Astrocyte of the hippocampus (primary cell): ENCODE measurements at regions not wholly inside any gene's neighbourhood (a gene's known extent, or its start where the extent isn't known, plus 50 kb on each side); places are given as distances from the start of the nearest gene placed in this dataset.

Experiments used
- DNase-seq: peaks from one replicate; pipeline ENCODE4 v3.0.0; 2011; ENCODE audit warnings: low read depth, low spot score

DNA sequence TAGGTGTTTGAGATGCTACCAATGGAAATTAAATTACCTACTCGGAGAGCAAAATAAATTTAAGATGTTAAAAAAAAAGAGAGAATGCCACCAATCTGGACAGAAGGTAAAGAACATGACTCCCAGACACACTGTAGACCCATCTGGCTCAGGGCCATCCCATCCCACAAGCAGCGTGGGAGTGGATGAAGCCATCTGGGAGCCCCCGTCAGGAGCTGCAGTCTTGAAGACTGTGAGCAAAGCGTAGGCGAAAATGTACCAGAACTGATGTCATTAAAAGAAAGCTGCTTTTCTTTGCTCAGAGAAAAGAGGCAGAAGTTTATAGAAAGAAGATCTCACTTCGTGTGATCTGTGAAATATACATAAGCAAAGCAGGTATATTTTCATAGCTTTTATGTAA lies 815.7 kb downstream of the QKI start:
- no peak for DNase-seq

DNA sequence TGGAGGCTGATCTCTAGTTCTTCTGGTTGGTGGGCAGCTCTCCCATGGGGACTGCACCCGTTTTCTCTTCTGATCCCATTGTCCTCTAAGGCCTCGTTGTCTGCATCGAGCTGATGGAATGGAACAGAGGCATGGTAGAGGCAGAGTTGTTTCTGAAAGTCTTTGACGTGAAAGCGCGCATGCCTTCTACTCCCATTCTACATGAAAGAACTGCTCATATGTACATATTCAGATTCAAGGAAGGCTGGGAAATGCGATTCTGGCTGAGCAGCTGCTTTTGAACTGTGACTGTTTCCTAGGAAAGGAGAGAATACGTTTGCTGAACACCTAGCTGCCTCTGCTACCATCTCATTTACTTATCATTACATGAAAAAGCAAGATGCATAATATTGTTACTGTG lies 815.2 kb downstream of the QKI start:
- DNase-seq: no peak

DNA sequence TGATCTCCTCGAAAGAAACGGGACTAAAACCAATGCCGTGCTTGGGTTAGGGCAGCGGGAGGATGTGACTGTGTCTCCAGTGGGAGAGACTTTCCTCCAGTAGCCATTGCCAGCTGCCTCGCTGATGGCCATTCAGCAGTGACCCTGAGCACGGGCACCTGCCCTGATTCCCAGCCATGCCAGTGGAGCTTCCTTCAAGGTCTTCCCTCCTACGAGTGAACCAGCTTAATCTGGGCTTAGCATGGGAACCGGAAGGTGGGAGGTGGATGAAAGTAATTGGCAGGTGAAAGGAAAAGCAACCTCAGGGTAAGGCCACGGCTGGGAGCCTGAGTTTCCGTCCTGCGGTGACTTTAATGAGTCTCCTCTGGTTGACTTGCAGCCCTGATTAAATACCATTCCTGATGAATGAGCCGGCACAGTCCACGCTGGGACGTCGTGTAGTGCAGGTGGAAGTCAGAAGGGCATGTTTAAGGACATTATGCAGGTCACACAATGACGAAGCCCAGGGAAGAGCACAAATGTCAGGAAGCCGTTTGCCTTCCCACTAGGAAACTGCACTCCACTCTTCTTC lies 813.5 kb downstream of the QKI start:
- no peak for DNase-seq

DNA sequence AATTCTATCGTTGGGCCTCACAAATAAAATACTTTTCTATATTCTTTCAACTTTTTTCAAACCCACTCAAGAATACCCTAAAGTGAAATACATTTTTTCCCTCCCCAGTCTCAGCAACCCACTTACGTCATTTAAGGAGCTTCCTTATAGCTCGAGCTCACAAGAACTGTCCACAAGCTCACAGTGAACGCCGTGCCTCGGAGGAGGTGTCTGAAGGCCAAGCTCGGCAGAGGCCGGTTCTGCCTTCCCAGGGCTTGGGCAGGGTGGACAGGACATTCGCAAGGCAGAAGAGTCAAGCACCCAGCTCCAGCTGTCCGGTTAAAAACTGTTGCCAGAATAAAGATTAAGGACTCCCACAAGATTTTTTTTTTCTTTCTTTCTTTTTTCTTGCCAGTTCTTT lies 802.3 kb downstream of the QKI start:
- no peak for DNase-seq

DNA sequence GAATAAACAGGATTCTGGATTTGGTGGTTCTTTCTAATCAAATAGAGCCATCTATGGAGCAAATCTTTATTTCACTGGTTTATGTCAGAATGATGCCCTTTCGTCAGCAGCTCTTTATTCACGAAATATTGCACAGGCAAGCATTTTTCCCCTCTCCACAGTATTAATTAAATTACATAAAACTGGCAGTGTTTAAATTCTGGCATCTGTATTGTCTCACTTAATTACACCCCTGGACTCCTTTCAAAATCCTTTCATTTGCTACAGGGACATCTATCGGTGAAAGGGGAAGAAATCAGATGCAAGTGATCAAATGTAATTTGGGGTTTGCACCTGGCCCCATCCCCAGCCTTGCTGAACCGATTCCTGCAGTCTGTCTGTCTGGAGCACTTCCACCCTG lies 801.9 kb downstream of the QKI start:
- no peak for DNase-seq

DNA sequence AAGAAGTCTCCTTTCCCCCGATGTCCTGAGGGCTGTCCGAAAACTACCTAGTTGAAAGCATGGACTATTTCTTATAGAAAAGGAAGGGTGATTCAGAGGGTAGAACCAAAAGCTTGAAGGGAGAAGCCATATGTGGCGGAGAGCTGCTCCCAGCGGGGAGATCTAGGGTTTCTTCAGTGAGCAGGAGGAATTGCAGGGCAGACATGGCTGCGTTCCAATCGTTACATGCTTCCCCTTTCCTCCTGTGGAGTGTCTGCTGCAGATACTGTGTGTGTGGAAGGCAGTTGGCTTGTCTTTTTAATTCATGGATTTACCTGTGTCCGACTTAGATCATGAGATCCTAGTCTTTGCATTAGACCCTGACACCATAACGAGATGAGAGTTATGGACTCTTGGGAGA lies 799.5 kb downstream of the QKI start:
- DNase-seq: no peak

DNA sequence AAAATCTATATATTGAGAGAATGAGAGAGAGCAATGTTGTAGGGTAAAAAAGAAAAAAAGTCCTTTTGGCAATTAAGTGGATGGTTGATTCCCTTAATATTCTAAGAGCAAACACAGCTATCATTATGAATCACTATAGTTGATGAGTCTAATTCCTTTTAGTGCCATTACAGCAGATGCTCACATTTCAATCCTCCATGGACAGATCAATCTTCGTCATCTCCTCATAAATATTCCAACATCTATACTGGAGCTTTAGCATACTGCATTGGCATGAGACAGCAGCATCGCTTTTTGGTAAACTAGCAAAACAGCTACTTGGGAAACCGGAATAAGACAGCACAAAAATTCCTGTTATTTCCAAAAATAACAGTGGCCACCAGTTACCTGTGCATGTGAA lies 796.7 kb downstream of the QKI start:
- DNase-seq: no peak

DNA sequence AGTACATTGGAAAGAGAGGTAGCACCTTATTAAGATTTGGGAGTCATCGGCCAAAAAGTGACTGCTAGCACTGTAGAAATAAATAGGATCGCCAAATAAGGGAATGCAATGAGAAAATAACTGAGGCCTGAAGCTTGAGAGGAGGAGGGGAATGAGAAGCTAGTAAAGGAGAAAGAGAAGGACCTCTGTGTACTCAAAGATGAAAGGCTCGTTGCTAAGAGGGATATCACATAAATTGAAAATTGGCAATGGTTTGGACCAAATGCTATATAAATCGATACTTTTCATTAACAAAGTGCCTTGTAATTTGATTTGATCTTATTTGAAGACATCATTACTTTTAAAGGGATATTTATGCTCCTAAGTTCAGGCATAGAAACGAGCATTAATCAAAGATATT lies 796.3 kb downstream of the QKI start:
- DNase-seq: no peak

DNA sequence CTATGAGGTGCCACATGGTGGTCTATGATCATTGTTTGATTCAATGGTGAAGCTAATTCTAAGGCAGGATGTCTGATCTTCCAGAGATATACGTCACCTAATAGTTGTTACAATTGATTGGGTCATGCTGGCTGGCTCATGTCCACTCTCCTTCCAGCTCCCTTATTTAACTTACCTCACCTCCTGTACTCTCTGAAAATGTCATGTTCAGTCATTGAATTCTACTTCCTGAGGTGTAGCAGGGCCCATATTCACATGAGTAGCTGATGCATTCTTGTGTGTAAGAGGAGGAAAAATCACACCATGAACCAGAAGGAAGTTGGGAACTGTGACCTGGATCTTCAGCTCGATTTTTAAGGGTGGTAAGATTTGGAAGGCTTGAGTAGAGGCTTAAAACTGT lies 795.8 kb downstream of the QKI start:
- no peak for DNase-seq

DNA sequence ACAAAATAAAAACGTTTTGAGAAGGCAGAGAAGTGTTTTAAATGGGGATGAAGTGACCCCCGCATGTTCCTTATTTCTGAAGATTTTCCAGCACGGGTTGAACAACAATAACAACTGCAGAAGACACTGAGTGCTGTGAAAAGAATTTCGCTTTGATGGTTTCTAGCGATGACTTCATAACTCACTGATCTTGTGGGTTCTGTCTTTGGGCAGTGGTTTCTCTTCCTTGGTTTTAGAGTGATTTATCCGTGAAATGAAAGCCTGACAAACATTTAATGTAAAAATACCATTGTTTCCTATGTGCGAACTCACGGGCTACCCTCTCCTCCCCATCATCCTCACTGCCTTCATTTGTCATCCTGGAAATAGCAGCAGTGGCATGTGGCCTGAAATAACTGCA lies 793.9 kb downstream of the QKI start:
- DNase-seq: peak; percentile 59

DNA sequence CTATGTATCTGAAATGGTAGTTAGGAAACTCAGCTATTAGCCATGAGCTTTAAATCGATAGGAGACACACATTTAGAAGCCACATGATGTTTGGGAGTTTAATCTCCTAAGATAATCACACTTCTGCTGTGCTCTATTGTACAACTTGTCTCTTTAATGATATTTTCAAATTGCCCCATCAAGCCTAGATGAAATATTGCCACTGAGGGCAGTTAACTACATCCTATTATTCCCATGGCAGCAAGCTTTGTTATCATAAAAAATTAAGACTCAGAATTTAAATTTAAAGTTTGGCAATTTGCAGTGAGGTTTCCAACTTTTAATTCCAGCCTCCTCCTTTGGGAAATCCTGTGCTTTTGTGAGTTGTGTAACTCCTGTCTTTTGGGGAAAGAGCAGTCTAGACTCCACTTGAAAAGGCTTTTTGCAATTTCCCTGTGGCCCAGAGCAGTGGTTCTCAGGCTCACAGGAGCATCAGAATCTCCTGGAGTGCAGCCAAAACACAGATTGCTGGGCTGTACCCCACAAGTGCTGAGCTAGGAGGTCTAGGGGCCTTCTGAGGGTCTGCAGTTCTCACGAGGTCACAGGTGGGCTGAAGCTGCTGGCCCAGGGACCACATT lies 792.4 kb downstream of the QKI start:
- DNase-seq: peak; percentile 4

DNA sequence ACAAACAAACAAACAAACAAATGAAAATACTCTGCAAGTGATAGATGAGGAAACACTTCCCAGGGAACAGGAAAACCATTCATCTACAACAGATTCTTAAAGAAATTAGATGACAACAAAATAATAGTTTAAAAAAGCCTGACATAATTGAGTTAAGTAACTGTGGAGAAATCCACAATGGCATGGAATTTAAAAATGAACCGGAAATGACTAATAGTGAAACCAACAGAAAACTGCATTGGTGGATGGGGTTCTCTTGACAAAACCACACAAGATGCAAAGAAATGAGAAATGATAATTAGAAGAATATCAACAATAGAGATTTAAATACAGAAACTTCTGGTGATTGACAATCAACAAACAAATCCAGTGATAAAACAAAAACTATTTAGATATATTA lies 785.6 kb downstream of the QKI start:
- peak; percentile 33 for DNase-seq

DNA sequence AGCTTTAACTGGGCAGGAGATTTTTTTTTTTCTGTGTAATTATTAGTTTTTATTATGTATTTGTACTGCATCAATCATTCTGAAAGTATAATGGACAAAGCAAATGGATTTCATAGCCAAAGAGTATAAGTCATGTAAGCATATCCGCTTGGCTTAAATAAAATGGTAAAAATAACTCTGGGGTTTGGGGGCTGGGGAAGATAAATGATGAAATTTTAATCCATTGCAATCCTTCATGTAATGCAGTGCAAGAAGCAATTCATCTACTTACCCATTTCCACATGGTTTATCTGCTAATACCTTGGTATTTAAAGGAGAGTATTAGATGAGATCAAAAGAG lies 781.4 kb downstream of the QKI start:
- DNase-seq: no peak

DNA sequence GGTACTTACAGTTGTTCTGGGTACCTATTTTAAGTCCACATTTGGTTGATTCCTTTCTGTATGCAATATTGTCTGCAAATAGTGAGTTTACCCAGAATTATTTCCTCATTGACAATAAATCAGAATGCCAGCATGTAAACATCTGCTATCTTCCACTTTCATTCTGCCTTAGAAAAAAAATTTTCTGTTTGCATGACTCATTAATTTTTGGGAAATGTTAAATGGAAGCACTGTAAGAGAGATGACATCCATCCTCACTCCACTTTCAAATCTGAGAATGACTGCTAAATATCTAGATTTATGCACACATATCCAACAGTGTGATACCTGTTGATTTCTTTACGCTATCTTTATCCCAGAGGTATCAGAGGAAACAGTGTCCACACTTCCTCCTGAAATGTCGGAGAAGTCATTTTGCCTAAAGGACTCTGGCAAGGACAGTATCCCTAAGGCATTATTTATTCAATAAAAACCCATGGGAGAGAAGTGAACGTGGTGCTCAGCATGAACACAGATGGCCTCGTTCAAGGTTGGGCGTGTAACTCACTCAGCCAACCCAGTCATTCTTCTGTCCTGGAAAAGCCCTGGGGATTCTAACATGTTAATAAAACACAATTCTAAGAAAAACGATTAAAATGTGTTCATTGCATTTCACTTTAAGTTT lies 780.9 kb downstream of the QKI start:
- no peak for DNase-seq

DNA sequence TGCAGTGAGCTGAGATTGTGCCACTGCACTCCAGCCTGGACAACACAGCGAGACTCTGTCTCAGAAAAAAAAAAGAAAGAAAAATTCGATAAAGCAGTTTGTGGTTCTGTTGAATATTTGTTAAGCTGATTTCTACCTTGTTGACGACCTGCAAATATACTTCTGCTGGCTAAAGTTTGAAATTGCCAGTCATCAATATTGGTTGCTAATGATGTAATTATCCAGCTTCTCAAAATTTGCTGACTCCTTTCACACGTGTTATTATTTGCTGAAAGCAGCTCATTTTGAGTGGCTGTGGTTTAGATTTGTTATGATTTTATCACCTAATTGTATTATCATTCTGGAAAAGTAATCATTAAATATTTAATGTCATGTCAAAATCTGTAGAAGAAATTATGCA lies 774.3 kb downstream of the QKI start:
- no peak for DNase-seq

DNA sequence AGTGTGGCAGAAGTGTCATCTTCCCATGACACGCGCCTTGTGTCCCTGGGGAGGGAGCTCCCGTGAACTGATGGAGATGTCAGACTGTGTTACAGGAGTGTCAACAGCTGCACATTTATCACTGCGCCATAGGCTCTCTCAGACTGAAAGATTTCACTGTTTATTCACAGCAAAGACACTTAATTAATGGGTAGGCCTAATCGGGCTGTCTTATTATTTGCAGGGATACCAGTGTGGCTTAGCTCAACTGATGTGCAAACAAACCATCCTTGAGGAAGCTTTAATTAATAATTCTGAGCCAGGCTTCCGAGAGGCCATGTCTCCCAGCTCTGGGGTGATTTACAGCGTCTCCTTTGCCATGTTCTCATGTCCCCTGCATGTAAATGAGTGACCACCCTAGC lies 771.0 kb downstream of the QKI start:
- no peak for DNase-seq

DNA sequence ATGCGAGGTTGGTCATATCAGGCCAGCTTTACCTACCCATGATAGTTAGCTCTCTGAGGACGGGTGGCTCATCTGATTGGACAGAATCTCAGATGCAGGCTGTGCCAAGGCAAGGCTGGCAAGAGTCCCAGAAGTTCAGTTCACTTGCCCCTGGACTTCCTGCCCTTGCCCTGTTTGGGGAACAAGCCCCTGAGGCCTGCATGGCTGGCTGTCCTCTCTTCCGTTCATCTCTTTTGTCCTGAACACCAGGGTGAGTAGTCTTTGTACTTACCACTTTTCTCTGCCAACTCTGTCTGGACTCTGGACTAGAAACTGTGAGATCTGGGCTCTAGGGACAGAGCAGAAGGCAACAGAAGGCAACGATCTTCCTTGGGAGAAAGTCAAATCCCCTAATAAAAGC lies 769.9 kb downstream of the QKI start:
- DNase-seq: no peak

DNA sequence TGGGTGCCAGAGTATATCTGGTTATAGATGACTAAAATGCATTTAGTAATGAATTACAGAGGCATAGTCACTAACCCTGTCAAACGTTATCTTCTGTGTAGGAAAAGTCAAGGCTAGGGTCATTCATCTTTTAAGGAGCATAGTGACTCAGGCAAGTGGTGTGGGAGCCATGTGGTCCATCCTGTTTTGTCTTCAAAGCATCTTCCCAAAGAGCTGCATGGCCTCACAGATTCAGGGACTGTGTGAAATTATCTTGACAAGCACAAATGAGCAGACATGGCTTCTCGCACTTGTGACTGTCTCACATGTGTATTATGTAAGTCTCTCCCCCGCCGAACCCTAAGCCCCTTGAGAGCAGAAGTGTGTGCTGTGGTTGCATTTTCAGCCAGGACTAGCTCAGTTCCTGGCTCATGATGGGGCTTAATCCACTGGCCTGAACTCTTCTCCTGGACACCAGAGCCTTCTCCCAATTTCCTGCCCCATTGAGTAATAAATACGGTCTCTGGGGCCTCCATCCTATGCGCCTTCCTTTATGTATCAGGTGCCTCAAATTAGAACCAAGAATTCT lies 769.1 kb downstream of the QKI start:
- DNase-seq: no peak

DNA sequence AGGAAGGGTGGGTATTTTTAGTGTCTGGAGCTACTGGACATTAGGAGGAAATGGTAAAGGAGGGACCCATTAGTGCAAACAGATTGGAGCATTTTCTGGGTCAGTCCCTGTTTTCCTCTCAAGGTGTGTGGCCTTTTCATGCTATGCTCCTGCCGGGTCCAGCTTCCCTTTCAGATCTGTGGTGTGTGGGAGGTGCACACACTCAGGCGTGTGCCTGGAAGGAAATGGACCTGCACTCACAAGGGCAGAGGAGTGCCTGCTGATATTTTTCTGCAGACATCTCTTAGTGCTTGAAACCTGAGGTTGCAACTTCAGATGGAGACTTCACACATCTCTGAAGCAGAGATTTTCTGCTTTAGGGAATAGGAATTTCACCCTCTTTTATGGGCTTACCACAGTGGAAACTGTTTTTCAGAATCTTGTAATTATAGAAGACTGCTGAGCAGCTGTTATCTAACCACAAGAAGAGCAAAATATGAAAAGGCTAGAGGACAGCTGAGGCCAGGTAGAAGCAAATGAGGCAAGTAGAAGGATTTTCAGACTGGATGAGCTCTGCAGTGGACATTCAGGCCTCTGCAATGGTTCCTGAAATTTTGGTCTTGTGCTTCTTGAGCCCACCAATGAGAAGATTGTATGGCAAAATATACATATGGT lies 764.3 kb downstream of the QKI start:
- DNase-seq: no peak

DNA sequence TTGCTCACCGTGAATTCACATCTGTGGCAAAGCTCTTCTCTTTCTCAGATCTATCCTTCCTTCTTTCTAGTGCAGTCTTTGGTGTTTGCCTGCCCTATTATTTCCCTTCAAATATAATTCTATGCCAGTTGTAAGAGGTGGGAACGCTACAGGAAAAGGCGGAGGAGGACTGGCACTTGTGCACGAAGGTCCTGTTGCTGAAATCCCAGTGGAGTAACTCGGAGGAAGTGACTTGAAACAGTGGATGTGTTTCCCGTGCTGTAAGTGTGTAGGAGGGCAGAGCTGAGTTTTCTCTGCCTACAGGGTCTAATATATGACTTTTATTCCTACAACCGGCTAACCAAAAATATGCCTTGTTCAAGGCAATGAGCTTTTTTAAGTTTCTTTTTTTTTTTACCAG lies 754.8 kb downstream of the QKI start:
- DNase-seq: no peak

DNA sequence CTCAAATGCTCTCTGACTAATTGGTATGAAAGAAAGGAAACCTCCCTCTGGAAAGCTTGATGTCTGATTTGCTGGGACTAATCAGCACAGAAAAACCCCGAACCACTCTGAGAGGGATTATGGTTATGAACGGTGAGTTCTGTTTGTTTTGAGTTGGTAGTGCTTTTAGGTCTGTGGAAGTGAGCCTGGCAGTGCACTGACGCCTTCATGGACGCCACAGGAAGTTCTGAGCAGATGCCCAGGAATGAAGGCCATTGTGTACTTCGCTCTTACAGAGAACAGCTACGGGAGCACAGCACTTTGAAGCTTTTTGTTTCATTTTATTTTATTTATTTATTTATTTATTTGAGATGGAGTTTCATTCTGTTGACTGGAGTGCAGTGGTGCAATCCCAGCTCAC lies 754.1 kb downstream of the QKI start:
- DNase-seq: peak; percentile 56

DNA sequence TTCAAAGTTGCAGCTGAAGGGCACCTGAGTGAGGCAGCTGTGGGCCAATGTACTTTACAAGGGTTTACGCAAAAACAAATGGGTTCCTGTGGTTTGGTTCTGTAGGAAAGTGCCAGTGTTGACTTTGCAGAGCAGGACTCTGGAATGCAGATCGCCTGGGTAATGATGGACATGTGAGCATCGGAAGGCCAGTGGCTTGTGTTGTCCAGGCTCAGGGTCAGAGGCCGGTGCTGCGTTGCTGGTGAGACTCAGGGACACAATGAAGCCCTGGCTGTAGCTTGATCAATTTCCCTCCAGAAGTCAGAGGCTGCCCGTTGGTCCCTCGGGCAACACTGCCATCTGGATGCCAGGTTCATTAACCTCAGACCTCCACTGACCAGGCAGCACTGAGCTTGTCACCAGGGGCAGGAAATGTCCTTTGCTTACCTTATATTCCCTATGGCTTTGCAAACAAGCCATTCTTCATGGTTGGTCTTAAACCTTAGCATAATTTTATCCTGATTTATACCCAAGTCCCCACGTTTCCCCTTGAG lies 753.4 kb downstream of the QKI start:
- no peak for DNase-seq

DNA sequence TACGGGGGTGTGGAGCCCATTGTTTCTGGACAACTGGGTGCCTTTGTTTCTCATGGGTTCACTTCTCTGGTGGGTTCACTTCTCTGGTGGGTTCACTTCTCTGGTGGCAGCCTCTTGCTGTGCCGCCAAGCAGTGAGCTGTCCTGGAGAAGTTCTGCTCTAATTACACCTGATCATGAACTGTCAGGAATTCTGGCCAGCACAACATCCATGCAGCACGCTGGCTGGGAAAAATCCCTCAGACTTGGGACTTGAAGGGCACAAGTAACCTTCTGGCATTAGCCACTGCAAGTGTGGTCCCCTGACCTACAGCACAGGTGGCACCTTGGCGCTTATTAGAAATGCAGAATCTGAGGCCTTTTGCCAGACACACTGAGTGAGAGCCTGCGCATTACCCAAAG lies 752.5 kb downstream of the QKI start:
- DNase-seq: no peak
